GM23338 (cell line): ENCODE measurements at regions not wholly inside any gene's neighbourhood (a gene's known extent, or its start where the extent isn't known, plus 50 kb on each side); places are given as distances from the start of the nearest gene placed in this dataset.

ENCODE experiments used
- ATAC-seq: fragments of 200-7000 bp; cut with Tn5 transposase; 3 replicates; pipeline ENCODE4 v1.9.1; 2020
- DNase-seq: peaks from one replicate; pipeline ENCODE4 v3.0.0-alpha.2; 2015; ENCODE audit warnings: low spot score
- H2AFZ ChIP-seq: fragments of 200-600 bp; sonication (generic); 2 replicates; pipeline ENCODE4 v1.8.0; 2016; ENCODE audit warnings: antibody characterized with exemption, mild to moderate bottlenecking, moderate library complexity
- H3F3A ChIP-seq: fragments of 200-600 bp; sonication (generic); replicated peaks from 2 replicates; pipeline ENCODE4 v1.8.0; 2017; ENCODE audit warnings: antibody characterized with exemption, mixed run types, low read depth
- H3K27ac ChIP-seq: fragments of 200-600 bp; sonication (generic); 2 replicates; pipeline ENCODE4 v1.6.1; 2016; ENCODE audit warnings: low read depth
- H3K27me3 ChIP-seq: fragments of 200-600 bp; sonication (generic); 2 replicates; pipeline ENCODE4 v1.8.0; 2016; ENCODE audit warnings: mild to moderate bottlenecking, mixed run types, moderate library complexity; ENCODE audit not compliant: insufficient read depth
- H3K36me3 ChIP-seq: fragments of 200-600 bp; sonication (generic); 2 replicates; pipeline ENCODE4 v1.8.0; 2016; ENCODE audit warnings: mild to moderate bottlenecking; ENCODE audit not compliant: insufficient read depth
- H3K4me1 ChIP-seq: fragments of 200-600 bp; sonication (generic); 2 replicates; pipeline ENCODE4 v1.8.0; 2016; ENCODE audit warnings: mild to moderate bottlenecking, moderate library complexity; ENCODE audit not compliant: insufficient read depth
- H3K4me2 ChIP-seq: fragments of 200-600 bp; sonication (generic); 2 replicates; pipeline ENCODE4 v1.7.1; 2017; ENCODE audit warnings: mixed run types
- H3K4me3 ChIP-seq: fragments of 200-600 bp; sonication (generic); 2 replicates; pipeline ENCODE4 v1.6.1; 2016; ENCODE audit warnings: mixed run types
- H3K79me2 ChIP-seq: fragments of 200-600 bp; sonication (generic); replicated peaks from 2 replicates; pipeline ENCODE4 v1.8.0; 2017; ENCODE audit warnings: mild to moderate bottlenecking; ENCODE audit not compliant: insufficient read depth
- H3K9me2 ChIP-seq: fragments of 200-600 bp; sonication (generic); 2 replicates; pipeline ENCODE4 v1.8.0; 2017; ENCODE audit not compliant: insufficient read depth
- H4K20me1 ChIP-seq: fragments of 200-600 bp; sonication (generic); replicated peaks from 2 replicates; pipeline ENCODE4 v1.8.0; 2017; ENCODE audit warnings: mild to moderate bottlenecking; ENCODE audit not compliant: insufficient read depth
- H3K27ac Mint-ChIP-seq: 2 replicates; pipeline ENCODE4 v1.8.0; 2020; ENCODE audit warnings: inconsistent platforms, mild to moderate bottlenecking, moderate library complexity, mixed read lengths
- H3K27me3 Mint-ChIP-seq: 3 replicates; pipeline ENCODE4 v1.8.0; 2022; ENCODE audit warnings: low read depth, mild to moderate bottlenecking, moderate library complexity, mixed read lengths, inconsistent platforms; ENCODE audit not compliant: insufficient read depth, poor library complexity
- H3K36me3 Mint-ChIP-seq: 3 replicates; pipeline ENCODE4 v1.8.0; 2021; ENCODE audit warnings: low read depth, mild to moderate bottlenecking, inconsistent platforms, moderate library complexity, mixed read lengths
- H3K4me1 Mint-ChIP-seq: 3 replicates; pipeline ENCODE4 v1.8.0; 2020; ENCODE audit warnings: mild to moderate bottlenecking, inconsistent platforms, mixed read lengths
- H3K4me3 Mint-ChIP-seq: 3 replicates; pipeline ENCODE4 v1.8.0; 2021; ENCODE audit warnings: moderate library complexity, mild to moderate bottlenecking, inconsistent platforms, mixed read lengths
- H3K9me3 Mint-ChIP-seq: 3 replicates; pipeline ENCODE4 v1.8.0; 2020; ENCODE audit warnings: moderate library complexity, mild to moderate bottlenecking, inconsistent platforms, mixed read lengths
- EZH2 ChIP-seq: fragments of 200-600 bp; sonication (generic); IDR thresholded peaks from one replicate; pipeline ENCODE4 v1.8.0; 2017; ENCODE audit warnings: antibody characterized with exemption, mild to moderate bottlenecking, low read depth; ENCODE audit not compliant: unreplicated experiment
- JUNB ChIP-seq: IDR thresholded peaks from one replicate; pipeline ENCODE4 v1.6.1; 2016; ENCODE audit warnings: antibody characterized with exemption; ENCODE audit not compliant: unreplicated experiment
- POLR2AphosphoS5 ChIP-seq: IDR thresholded peaks from 2 replicates; pipeline ENCODE4 v1.6.1; 2016; ENCODE audit warnings: antibody characterized with exemption, low read depth
- STAT1 ChIP-seq: IDR thresholded peaks from one replicate; pipeline ENCODE4 v1.6.1; 2016; ENCODE audit warnings: antibody characterized with exemption; ENCODE audit not compliant: unreplicated experiment
- ZNF114 ChIP-seq: fragments of 250-450 bp; sonication (Bioruptor Pico); IDR thresholded peaks from 2 replicates; pipeline ENCODE4 v1.5.0; 2020; ENCODE audit warnings: mild to moderate bottlenecking, moderate library complexity
- TF ChIP-seq, protein P1 (sequence below): fragments of 250-450 bp; sonication (Bioruptor Pico); IDR thresholded peaks from 2 replicates; pipeline ENCODE4 v1.5.0; 2020; ENCODE audit warnings: mild to moderate bottlenecking, moderate library complexity
- TF ChIP-seq, protein P2 (sequence below): IDR thresholded peaks from one replicate; pipeline ENCODE4 v1.6.1; 2018; ENCODE audit warnings: antibody characterized with exemption; ENCODE audit not compliant: unreplicated experiment

DNA sequence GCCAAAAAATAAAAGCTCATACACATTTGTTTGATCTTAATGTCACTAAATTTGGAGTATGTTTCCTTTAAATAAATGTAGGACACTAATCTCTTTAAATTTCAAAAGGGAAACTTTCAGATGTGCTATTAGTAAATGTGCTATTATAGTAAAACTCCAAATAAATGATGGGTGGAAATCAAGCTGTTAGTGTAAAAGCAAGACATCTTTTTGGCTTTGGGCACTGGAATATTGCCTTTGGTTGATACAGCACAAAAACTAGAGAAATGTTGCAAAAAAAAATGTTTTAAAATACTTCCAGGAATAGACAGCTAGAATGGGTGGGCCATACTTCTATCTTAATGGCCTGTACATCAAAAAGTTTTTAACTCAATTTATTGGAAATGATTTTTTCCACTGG, 151.6 kb downstream of the FBXO8 start (continued):
- TF ChIP-seq, protein P1, sequence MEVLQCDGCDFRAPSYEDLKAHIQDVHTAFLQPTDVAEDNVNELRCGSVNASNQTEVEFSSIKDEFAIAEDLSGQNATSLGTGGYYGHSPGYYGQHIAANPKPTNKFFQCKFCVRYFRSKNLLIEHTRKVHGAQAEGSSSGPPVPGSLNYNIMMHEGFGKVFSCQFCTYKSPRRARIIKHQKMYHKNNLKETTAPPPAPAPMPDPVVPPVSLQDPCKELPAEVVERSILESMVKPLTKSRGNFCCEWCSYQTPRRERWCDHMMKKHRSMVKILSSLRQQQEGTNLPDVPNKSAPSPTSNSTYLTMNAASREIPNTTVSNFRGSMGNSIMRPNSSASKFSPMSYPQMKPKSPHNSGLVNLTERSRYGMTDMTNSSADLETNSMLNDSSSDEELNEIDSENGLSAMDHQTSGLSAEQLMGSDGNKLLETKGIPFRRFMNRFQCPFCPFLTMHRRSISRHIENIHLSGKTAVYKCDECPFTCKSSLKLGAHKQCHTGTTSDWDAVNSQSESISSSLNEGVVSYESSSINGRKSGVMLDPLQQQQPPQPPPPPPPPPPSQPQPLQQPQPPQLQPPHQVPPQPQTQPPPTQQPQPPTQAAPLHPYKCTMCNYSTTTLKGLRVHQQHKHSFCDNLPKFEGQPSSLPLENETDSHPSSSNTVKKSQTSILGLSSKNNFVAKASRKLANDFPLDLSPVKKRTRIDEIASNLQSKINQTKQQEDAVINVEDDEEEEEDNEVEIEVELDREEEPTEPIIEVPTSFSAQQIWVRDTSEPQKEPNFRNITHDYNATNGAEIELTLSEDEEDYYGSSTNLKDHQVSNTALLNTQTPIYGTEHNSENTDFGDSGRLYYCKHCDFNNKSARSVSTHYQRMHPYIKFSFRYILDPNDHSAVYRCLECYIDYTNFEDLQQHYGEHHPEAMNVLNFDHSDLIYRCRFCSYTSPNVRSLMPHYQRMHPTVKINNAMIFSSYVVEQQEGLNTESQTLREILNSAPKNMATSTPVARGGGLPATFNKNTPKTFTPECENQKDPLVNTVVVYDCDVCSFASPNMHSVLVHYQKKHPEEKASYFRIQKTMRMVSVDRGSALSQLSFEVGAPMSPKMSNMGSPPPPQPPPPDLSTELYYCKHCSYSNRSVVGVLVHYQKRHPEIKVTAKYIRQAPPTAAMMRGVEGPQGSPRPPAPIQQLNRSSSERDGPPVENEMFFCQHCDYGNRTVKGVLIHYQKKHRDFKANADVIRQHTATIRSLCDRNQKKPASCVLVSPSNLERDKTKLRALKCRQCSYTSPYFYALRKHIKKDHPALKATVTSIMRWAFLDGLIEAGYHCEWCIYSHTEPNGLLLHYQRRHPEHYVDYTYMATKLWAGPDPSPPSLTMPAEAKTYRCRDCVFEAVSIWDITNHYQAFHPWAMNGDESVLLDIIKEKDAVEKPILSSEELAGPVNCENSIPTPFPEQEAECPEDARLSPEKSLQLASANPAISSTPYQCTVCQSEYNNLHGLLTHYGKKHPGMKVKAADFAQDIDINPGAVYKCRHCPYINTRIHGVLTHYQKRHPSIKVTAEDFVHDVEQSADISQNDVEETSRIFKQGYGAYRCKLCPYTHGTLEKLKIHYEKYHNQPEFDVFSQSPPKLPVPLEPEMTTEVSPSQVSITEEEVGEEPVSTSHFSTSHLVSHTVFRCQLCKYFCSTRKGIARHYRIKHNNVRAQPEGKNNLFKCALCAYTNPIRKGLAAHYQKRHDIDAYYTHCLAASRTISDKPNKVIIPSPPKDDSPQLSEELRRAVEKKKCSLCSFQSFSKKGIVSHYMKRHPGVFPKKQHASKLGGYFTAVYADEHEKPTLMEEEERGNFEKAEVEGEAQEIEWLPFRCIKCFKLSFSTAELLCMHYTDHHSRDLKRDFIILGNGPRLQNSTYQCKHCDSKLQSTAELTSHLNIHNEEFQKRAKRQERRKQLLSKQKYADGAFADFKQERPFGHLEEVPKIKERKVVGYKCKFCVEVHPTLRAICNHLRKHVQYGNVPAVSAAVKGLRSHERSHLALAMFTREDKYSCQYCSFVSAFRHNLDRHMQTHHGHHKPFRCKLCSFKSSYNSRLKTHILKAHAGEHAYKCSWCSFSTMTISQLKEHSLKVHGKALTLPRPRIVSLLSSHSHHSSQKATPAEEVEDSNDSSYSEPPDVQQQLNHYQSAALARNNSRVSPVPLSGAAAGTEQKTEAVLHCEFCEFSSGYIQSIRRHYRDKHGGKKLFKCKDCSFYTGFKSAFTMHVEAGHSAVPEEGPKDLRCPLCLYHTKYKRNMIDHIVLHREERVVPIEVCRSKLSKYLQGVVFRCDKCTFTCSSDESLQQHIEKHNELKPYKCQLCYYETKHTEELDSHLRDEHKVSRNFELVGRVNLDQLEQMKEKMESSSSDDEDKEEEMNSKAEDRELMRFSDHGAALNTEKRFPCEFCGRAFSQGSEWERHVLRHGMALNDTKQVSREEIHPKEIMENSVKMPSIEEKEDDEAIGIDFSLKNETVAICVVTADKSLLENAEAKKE (CRISPR knock-in tag) = no peak
- no peak for TF ChIP-seq EZH2

DNA sequence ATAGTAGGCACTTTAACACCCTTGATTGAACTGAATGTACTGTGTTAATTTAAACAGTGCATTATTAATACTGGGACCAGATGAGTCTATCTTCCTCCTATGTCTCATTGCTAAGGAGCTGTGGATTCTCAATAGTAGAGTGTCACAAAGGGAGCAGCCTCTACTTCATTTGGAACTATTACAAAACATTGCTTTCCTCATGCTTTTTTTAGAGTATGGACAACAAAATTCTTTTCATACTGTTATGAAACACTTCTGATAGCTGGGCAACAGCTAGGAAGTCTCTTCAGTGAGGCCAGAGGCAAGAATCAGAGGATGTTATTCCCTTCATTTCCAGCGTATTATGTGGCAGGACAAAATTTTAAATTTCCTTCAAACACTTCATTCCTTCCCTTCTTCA, 160.8 kb downstream of the FBXO8 start:
- Mint-ChIP-seq H3K36me3 (no peaks in the 10 kb centered on the region), H3K27me3 (no peaks in the 10 kb centered on the region), H3K9me3 (no peaks in the 10 kb centered on the region), H3K4me3 (no peak overlapping the region), H3K4me1 (no peaks in the 10 kb centered on the region; the same call in 2 of the 3 replicates), H3K27ac (no peak overlapping the region)
- Histone ChIP-seq H3K36me3 (no peaks in the 10 kb centered on the region), H3K4me3 (no peak overlapping the region), H3K79me2 (no peaks in the 10 kb centered on the region), H2AFZ (no peak overlapping the region), H3K4me2 (no peak overlapping the region), H3F3A (no peaks in the 10 kb centered on the region), H4K20me1 (no peaks in the 10 kb centered on the region), H3K9me2 (no peaks in the 10 kb centered on the region), H3K27me3 (no peaks in the 10 kb centered on the region), H3K27ac (no peak overlapping the region), H3K4me1 (no peaks in the 10 kb centered on the region; the same call in 1 of the 2 replicates)
- ATAC-seq (no peak), DNase-seq (no peak)
- TF ChIP-seq ZNF114 (no peak), POLR2AphosphoS5 (no peak), JUNB (no peak), STAT1 (no peak)
- TF ChIP-seq, protein P2, sequence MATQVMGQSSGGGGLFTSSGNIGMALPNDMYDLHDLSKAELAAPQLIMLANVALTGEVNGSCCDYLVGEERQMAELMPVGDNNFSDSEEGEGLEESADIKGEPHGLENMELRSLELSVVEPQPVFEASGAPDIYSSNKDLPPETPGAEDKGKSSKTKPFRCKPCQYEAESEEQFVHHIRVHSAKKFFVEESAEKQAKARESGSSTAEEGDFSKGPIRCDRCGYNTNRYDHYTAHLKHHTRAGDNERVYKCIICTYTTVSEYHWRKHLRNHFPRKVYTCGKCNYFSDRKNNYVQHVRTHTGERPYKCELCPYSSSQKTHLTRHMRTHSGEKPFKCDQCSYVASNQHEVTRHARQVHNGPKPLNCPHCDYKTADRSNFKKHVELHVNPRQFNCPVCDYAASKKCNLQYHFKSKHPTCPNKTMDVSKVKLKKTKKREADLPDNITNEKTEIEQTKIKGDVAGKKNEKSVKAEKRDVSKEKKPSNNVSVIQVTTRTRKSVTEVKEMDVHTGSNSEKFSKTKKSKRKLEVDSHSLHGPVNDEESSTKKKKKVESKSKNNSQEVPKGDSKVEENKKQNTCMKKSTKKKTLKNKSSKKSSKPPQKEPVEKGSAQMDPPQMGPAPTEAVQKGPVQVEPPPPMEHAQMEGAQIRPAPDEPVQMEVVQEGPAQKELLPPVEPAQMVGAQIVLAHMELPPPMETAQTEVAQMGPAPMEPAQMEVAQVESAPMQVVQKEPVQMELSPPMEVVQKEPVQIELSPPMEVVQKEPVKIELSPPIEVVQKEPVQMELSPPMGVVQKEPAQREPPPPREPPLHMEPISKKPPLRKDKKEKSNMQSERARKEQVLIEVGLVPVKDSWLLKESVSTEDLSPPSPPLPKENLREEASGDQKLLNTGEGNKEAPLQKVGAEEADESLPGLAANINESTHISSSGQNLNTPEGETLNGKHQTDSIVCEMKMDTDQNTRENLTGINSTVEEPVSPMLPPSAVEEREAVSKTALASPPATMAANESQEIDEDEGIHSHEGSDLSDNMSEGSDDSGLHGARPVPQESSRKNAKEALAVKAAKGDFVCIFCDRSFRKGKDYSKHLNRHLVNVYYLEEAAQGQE = no peak
- TF ChIP-seq, protein P1 (CRISPR knock-in tag) = no peak
